COR-L47 (cell line): ENCODE measurements at regions not wholly inside any gene's neighbourhood (a gene's known extent, or its start where the extent isn't known, plus 50 kb on each side); places are given as distances from the start of the nearest gene placed in this dataset.

Experiments used
- DNase-seq: peaks from one replicate; lab custom pipeline; 2025; lab: John Stamatoyannopoulos, UW

DNA sequence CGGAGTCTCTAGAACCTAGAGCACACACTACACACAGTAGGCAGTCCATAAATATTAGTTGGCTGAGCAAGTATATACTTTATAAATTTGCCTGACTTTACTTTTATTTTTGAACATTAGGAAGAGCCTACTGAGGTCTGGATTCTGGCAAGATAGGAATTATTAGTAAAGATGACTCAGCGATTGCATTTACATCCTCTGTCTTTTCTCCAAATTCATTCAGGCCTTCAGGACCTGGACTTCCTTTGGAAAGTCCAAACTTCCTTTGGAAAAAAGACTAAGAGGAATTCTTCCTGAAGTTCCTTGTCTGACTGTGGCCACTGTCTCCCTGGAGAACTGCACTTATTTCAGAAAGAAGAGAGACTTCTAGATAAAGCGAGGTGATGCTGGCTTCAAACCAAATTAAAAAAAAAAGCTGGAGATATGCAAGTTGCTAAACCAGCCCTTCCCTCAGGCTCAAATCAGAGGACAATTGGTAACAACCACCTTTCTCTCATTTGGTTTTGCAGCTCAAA lies 251.3 kb downstream of the GAS1 start:
- DNase-seq, result no peak

DNA sequence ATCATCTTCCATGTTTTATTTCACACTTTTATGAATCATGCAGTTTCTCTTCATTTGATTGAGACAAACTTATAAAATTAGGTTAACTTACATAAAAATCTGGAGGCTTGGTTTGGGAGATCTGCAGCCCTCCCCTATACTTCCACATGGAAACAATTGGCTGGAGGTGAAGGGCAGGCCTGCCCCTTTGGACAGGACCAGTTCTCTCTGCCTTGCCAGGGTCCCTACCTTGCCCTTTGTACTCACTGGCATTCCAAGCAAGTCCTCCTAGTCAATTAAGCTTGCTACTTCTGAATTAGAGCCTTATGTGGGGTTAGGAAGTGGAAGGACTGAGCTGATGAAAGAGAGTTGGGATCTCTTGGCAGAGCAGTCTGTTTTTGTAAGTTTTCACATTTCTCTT lies 257.3 kb downstream of the GAS1 start:
- no peak for DNase-seq

DNA sequence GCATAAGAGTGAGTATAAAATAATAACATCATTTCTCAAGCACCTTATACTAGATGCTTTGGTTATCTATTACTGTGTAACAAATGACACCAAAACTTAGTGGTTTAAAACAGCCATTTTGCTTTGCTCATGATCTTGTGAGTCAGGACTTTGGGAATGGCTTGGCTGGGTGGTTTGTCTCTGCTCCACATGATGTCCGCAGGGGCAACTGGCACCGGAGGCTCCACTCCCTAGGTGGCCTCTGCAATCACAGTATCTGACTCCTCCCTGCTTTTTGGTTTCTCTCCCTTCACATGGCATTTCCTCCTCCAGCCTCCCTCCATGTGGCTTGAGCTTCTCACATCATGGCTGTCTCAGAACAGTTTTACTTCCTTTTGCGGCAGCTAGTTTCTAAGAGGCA lies 259.5 kb downstream of the GAS1 start:
- no peak for DNase-seq

DNA sequence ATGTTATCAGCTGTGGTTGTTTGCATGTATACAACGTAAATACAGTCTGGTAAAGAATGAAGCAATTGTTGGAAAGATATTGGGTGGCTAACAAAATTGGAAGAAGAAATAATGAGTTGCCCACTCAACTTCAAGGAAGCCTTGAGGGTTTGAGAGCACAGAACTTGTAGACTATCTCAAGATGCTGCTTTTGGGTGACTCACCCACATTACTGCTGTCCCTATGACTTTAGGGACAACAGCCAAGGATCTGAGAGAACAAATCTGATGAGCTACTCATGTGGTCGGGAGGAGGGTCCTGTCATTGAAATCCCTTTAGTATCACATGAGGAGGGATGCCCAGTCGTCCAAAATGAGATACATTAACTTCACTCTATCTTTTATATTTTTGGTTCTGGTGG lies 261.8 kb downstream of the GAS1 start:
- DNase-seq, result no peak

DNA sequence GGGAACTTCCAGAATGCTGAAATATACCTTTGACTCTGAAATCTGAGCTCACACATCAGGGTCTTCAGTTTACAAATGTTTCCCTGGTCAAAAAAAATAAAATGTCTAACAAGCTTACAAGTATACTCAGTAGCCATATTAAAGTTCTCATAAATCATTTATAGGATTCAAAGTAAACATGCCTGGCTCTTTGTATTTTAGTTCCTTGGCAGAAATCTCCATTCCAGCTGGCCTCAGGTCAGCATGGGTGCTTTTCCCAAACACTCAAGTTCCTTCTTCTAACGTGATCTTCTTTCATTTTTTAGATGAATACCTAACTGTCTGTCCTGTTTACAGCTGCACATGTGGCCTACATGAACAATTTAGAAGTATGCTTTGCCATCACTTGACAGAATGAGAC lies 263.2 kb downstream of the GAS1 start:
- no peak for DNase-seq

DNA sequence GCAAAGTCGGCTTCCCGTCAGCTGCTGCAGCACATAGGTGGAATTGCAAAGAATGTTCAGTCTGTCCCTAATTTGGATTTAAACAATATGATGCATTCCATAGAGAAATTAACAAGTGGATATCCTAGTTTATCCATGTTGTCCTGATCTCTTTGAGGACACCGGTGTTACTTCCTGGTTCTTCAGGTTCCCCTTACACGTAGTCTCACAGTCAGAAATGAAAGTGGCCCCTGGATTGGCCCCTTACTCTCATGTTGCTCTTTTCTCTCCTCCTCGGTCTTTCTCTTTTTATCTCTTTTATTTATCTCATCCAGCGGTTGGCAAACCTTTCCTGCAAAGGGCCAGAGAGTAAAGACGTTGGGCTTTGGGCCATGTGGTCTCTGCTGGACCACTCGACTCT lies 265.1 kb downstream of the GAS1 start:
- DNase-seq, result no peak

DNA sequence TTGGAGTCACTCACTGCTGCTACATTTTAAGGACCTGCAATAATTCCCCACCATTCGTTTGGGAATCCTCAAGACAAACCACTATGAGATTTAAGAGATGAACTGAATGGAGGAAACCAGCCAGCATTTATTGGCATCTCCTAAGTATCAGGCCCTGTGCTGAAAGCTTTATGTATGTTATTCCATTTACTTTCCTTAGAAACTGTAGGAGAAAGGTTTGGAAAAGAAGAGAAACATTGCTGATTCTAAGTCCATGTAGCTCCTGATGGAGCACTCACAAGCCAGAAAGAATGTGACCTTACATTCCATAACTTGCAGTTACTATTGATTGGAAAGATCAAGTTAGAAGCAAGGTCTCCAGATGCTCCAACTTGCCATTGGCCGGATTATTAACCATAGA lies 267.4 kb downstream of the GAS1 start:
- no peak for DNase-seq

DNA sequence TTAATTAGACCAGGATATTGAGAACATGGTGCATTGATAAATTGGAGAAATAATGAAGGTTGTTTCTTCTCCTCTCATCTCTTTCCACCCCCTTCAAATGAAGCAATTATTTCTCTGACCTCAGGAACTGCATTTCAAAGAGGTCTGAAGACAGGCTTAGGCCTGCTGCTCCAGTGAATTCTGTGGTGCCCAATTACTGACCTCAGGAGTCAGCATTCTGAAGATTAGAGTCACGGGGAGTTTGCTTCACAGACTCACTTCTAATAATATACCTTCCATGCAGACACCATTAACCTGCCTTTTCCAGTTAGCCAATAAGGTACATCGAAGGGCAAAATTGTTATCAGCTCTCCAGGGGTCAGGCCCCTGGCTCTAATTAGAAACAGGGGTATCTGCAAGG lies 270.9 kb downstream of the GAS1 start:
- no peak for DNase-seq

DNA sequence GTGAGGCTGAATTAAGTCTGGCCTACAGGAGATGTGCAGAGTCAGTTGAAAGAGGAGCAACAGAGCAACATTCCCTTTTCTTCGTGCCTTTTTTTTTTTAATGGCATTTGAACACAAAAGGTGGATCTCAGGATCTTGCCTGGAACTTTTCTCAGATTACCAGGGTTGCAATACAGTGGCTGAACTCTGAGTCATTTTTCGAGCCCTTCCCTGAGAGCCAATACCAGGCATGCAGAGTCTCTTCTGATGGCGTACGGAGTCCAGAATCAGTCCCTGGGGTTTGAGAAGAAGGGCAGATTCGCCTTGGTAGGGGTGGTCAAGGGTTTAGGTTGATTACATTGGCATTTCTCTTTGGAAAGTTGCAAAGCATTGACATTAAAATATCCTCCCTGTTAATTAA lies 271.5 kb downstream of the GAS1 start:
- no peak for DNase-seq

DNA sequence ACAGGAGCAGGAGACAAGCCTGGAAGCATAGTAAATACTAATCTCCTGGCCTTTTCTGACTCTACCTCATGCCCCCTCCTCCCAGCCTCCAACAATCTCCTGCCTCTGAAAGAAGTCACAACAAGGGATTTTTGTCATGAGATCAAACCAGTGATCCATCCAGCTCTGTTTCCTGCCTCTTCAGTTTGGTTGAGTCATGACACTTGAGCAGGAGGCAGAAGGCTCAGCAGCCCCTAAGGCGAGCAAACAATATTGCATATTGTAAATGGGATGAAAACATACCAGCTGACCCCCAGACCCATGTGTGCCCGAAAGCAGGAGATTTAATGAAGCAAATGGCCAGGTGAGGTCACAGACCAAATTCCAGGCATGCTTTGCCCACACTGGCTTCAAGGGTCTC lies 272.8 kb downstream of the GAS1 start:
- DNase-seq, result no peak

DNA sequence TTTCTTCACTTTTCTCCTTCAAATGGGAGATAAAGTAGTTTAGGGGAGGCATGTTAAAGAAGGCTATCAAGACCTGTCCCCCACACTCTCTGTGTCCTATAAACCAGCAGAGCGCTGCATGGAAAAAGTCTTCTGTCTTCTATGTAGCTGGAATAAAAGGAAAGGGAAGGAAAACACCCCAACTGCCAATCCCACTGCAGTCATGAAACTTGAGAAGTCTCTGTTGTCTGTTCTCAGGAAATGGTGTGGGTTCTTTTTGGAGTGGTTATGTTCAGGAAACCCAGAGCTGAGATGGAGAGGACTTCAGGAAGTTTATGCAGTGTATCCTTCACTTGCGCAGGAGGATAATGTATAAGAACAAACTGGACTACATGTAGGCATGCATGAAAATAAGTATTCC lies 274.3 kb downstream of the GAS1 start:
- DNase-seq, result no peak

DNA sequence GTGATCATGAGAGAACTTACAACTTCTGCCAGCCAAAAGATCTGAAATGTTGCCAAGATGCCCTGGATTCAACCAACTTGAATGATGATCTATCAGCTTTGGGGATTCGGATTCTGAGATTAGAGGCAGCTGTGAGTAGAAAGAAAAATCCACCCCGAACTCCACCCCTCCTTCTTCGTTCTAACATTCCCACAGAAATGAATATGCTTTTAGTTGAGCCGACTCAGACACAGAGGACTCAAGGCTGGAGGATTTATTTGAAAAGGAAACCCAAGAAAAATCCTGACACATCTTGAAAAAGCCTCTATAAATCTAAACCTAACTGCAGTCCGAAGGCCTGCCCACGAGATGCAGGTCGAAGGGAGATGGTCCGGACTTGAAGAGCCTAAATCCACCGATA lies 275.0 kb downstream of the GAS1 start:
- DNase-seq, result no peak

DNA sequence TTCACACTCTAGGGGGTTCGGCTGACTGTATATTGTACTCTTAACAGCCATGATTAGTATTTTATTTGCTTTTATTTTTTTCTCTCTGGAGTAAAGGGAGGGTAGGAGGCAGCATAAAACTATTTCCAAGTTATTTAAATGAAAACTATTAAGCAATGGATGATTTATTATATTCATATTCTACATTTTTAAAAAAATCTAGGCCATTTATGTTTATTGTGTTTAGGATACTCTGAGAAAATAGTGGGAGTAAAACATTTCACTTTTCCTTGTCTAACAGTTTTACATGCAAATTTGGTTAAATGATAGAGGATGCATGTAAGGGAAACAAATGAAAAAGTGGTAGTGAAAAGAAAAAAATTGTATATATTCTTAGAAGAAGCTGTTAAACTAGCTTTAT lies 276.3 kb downstream of the GAS1 start:
- no peak for DNase-seq

DNA sequence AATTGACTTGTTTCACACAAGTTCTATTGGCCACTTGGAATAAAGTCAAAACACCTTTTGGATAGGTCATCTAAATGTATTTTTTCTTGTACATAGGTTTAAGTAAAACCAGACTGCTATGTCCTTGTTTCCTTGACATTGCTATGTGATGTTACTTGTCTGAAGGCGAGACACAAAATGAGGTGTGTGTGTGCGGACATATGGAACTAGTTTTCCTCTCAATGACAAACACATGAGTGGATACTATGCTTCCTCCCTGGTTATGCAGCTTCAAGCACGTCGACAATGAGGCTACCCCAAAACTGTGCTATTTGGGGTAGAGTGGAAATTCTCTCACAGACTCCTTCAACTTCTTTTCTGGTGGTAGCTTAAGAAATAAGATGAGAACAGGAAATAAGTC lies 276.8 kb downstream of the GAS1 start:
- no peak for DNase-seq

DNA sequence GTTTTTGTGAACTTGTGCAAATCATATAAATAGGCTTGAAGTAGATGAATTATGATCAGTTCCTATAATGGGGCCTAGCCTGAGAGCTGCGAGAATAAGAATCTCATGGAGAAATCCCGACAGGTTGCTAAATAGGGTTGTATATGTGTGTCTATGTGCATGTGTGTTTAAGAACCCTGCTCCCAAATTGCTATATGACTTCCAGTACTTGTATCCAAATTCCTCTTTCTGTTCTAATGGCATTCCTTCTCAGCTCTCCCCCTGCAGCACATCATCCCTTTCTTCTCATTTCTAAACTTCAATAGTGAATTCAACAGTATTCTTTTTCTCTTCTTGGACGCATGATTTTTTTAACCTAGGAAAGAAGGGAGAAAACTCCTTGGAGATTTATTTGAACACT lies 277.2 kb downstream of the GAS1 start:
- no peak for DNase-seq

DNA sequence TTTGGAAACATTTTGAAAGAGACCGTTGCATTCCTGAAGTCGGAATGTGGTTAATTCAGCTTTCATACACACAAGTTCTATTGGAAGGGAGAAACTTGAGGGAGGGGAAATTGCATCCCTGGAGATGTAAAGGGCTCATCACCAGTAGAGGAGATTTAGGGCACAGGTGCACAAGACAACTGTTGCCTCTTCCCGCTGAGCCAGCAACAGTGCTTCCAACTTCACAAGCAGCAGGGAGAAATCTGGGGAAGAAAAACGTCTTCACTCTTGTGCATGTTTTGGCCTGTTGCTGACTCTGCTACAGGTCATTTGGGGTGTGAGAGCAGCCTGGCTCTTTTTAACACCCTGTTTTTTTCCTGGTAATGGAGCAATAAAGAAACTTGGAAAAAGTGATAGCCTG lies 277.9 kb downstream of the GAS1 start:
- DNase-seq, result no peak

DNA sequence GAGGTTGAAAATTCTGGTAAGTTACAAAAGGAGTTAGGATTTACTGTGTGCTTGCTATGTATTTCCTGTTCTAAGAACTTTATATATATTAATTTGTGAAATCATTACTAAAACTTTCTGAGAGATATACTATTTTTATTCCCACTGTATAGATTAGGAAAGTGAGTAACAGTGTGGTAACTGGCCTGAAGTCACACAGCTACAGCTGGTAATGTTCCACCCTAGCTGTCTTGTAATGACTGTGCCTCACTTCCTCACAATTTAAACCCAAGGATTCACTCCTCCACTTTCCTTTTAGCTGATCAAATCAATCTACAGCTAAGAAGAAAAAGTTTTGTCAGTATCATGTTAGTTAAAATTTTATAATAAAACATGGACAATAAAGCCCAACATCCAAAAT lies 278.8 kb downstream of the GAS1 start:
- DNase-seq, result no peak

DNA sequence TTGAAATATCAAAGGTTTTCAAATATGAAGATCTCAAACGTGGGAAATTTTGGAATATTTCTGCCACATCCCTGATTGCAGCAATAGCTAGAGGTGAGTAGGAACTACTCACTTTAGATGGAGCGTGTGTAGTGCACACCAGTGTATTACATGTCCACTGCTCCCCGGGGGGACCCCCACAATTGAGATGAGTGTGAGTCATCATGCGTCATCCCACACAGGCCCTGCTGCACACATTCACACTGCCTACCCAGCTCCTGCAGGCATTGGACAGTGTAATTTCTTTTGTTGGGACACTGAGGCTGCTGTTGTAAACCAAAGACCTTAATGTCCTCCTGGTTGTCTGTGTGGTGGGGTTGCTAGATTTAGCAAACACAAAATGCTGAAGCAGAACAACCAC lies 280.0 kb downstream of the GAS1 start:
- no peak for DNase-seq

DNA sequence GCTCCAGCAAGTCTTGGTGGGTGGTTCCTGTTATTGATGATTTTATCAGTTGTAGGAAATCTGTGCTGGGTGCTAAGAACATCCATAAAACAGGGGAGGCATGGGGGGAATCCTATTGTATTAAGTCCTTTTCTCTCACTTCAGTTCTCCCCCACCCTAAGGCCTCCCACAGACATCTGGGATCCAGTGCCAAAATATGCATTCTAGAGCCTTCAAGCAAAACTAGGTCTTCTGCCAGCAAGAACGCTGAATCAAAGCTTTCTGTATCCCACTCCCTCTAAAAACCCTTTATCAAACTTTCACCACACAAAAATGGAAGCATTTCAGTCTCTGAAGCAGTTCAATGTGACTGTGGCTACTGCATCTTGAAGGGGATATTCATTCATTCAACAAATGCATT lies 281.9 kb downstream of the GAS1 start:
- no peak for DNase-seq

DNA sequence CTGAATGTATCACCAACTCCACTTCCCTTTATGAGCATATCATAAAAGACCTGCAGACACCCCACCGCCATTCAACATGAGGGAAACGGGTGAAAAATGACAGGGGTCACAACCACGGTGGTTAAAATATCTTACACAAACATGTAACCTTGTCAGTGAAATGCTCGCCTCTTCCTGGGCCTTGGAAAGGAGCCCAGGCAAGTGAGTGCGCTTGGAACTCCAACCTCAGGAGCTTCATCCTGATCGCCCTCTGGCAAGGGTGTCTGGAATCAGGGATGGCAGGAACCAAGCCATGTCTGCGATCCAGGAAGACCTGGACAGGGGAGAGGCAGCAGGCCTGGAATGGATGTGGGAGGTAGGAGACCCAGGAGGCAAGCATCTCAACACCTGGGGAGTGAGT lies 282.7 kb downstream of the GAS1 start:
- no peak for DNase-seq

DNA sequence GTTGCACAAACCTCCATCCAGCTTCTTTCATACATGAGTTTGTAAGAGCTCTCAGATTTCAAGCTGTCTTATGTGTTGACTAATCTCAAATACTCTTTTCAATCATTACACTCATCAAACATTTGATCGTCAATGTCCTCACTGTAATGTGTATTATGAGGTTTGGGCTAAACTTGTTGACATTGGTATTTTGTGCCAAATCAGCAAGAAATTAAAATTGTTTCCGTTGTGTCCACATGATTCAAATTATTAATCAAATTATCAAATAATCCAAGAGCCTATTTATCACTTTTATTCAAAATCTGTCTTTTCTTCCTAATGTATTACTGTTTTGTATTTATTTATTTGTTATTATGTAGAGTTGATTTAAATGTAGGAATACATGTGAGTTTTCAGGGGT lies 283.4 kb downstream of the GAS1 start:
- no peak for DNase-seq

DNA sequence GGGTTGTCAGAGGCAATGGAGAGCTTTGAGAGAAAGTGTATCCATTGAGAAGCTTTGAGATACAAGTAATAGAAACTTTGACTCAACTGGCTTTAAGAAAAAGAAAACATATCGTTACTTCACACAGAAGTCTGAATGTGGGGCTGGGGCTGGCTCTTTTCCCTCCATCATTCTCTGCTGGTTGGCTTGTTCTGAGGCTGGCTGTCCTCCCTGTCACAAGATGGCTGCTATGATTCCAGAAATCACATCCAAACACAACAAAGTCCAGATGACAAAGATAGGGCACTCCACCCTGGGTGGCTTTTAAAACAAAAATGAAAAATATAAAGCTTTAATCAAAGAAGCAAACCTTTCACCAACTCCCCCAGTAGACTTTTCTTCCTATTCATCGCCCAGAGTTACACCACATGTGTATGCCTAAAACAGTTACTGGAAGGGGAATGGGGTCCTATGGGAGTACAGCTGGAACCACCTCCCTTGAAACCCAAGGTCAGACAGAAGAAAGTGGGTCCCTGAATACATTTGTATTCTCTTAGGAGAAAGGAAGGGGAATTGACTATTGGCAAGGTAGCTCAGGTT lies 284.3 kb downstream of the GAS1 start:
- no peak for DNase-seq

DNA sequence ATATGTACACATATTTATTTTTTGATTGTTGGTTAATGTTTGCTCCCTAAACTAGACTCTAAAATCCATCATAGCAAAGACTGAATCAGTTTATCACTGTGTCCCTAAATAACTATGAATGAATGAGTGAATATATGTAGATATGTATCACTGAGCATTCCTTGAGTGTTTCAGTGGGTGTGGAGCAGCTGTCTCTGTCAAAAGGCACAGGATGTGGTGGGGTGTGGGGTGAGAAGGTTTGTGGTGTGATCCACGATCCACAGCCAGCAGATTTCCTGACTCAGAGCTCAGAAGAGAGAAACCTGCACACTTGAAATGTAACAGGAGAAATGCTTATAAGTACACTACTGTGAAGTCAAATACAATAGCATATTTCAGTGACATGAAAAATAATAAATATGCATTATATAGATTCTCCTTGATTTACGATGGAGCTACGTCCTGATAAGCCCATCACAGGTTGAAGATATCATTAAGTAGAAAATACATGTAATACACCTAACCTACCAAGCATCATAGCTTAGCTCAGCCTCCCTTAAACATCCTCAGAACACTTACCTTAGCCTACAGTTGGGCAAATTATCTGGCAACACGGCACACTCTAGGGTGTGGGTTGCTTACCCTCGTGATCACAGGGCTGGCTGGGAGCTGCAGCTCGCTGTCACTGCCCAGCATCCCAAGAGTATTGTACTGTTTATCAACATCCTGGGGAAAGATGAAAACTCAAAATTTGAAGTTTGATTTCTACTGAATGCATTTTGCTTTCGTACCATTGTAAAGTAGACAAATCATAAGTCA lies 287.0 kb downstream of the GAS1 start:
- no peak for DNase-seq

DNA sequence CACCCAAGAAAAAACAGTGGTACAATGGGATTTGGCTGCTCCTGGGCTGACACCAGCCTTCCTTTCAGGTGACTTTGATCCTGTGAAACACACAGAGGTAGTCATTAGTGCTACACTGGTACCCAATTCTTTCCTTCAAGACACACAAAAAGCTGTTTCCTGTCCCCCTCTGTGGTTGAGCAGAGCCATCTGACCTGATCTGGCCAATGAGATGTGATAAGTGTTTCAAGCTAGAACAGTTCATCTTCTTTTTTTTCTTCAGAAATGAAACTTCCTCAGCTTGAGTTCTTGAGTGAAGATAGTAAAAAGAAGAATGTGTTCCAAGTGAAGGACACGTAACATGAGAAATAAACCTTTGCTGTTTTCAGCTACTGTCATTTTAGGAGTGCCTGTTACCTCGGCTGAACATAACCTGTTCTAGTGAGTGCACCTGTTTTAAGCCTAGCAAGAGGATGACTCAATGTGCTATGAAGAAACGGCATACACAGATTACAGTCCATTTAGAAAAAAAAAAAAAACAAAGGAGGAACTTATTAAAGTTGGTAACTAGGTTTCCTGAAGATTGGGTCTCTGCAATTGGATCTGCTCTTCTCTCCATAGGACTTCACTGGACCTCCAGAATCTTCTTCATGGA lies 287.8 kb downstream of the GAS1 start:
- no peak for DNase-seq
